OCI-LY7 (cell line): ENCODE measurements at regions not wholly inside any gene's neighbourhood (a gene's known extent, or its start where the extent isn't known, plus 50 kb on each side); places are given as distances from the start of the nearest gene placed in this dataset.

Experiments
- BruUV-seq: library from RNA; stranded (reverse); fragments of 400-500 nt; replicated peaks from 2 replicates; lab custom pipeline; 2021; lab: Mats Ljungman, UMichigan
- CTCF ChIA-PET: fragments of 300-600 bp; sonication (Branson Sonifier 250); formaldehyde crosslinking; loops from one replicate; lab custom pipeline; 2022; ENCODE audit warnings: antibody characterized with exemption; ENCODE audit not compliant: unreplicated experiment; lab: Charles Lee
- POLR2A ChIA-PET: fragments of 300-600 bp; sonication (Branson Sonifier 250); formaldehyde crosslinking; loops from one replicate; lab custom pipeline; 2022; ENCODE audit warnings: antibody characterized with exemption; lab: Charles Lee
- DNase-seq: peaks from one replicate; pipeline ENCODE4 v3.0.0-alpha.2; 2015; ENCODE audit warnings: low spot score
- H2AFZ ChIP-seq: fragments of 200-600 bp; sonication (generic), shearing (Covaris generic); 2 replicates; pipeline ENCODE4 v1.6.1; 2014; ENCODE audit warnings: mild to moderate bottlenecking, antibody characterized with exemption, low read length, moderate library complexity
- H3K27ac ChIP-seq: fragments of 200-600 bp; sonication (generic); 2 replicates; pipeline ENCODE4 v1.5.1; 2014; ENCODE audit warnings: mixed run types, low read depth, mild to moderate bottlenecking, moderate library complexity, low read length, inconsistent platforms; ENCODE audit not compliant: poor library complexity, severe bottlenecking
- H3K36me3 ChIP-seq: fragments of 200-600 bp; sonication (generic); 2 replicates; pipeline ENCODE4 v1.6.1; 2014; ENCODE audit warnings: mild to moderate bottlenecking, antibody characterized with exemption, low read length, moderate library complexity, mixed read lengths; ENCODE audit not compliant: insufficient read depth
- H3K4me1 ChIP-seq: fragments of 200-600 bp; sonication (generic); 2 replicates; pipeline ENCODE4 v1.5.1; 2014; ENCODE audit warnings: mild to moderate bottlenecking, low read length; ENCODE audit not compliant: insufficient read depth, poor library complexity, severe bottlenecking
- H3K4me2 ChIP-seq: fragments of 200-600 bp; sonication (generic); 2 replicates; pipeline ENCODE4 v1.6.1; 2014; ENCODE audit warnings: mild to moderate bottlenecking, low read length
- H3K4me3 ChIP-seq: fragments of 200-600 bp; sonication (generic); 2 replicates; pipeline ENCODE4 v1.5.1; 2014; ENCODE audit warnings: mild to moderate bottlenecking, low read depth, low read length; ENCODE audit not compliant: poor library complexity, severe bottlenecking
- H3K79me2 ChIP-seq: fragments of 200-600 bp; sonication (generic); 2 replicates; pipeline ENCODE4 v1.6.1; 2016; ENCODE audit warnings: low read depth, mild to moderate bottlenecking, low read length, moderate library complexity, mixed read lengths; ENCODE audit not compliant: insufficient read depth
- H3K9me2 ChIP-seq: fragments of 200-600 bp; sonication (generic); 2 replicates; pipeline ENCODE4 v1.6.1; 2016; ENCODE audit warnings: mild to moderate bottlenecking, low read length, mixed read lengths; ENCODE audit not compliant: insufficient read depth
- H3K9me3 ChIP-seq: fragments of 200-600 bp; sonication (generic); 2 replicates; pipeline ENCODE4 v1.6.1; 2014; ENCODE audit warnings: mild to moderate bottlenecking, mixed run types, low read length, mixed read lengths
- H4K20me1 ChIP-seq: fragments of 200-600 bp; sonication (generic); 2 replicates; pipeline ENCODE4 v1.6.1; 2014; ENCODE audit warnings: mild to moderate bottlenecking, antibody characterized with exemption, low read length, moderate library complexity, mixed read lengths; ENCODE audit not compliant: insufficient read depth
- CTCF ChIP-seq: fragments of 200-600 bp; sonication (generic); conservative IDR thresholded peaks from 2 replicates; pipeline ENCODE4 v1.5.1; 2014; ENCODE audit warnings: mild to moderate bottlenecking, antibody characterized with exemption, low read length, moderate library complexity, mixed read lengths
- EZH2phosphoT487 ChIP-seq: fragments of 200-600 bp; sonication (generic); IDR thresholded peaks from 2 replicates; pipeline ENCODE4 v1.6.1; 2018; ENCODE audit warnings: low read depth, borderline replicate concordance, mild to moderate bottlenecking, mixed run types, antibody characterized with exemption, low read length, moderate library complexity, mixed read lengths
- intact Hi-C: fragments of 100-400 bp; cut with micrococcal nuclease; formaldehyde crosslinking; loops from one replicate; pipeline ENCODE4 v1.10.0; 2022; ENCODE audit not compliant: unreplicated experiment

GRCh38 chr1:228841632-228842031, 106.4 kb downstream of the RHOU start:
- intact Hi-C loops = no loop called here
- POLR2A ChIA-PET = interaction anchor here (0.7 kb wide), 1 partner anchor 15 kb away, joined by 4 read pairs; no protein-coding TSS in a partner anchor

GRCh38 chr1:228842094-228842775, 107.0 kb downstream of the RHOU start:
- Histone ChIP-seq H2AFZ (no peak overlapping the region), H3K9me2 (no peaks in the 10 kb centered on the region), H3K4me3 (no peak overlapping the region), H3K79me2 (no peaks in the 10 kb centered on the region), H3K27ac (no peak overlapping the region), H3K4me1 (no peaks in the 10 kb centered on the region), H3K36me3 (no peaks in the 10 kb centered on the region), H3K9me3 (no peaks in the 10 kb centered on the region), H4K20me1 (no peaks in the 10 kb centered on the region), H3K4me2 (no peak overlapping the region)
- intact Hi-C loops = no loop called here
- no peak for TF ChIP-seq CTCF
- no peak for TF ChIP-seq EZH2phosphoT487
- ChIA-PET CTCF (no interaction called here), POLR2A (interaction anchor here (0.7 kb wide), 1 partner anchor 15 kb away, joined by 4 read pairs; no protein-coding TSS in a partner anchor)
- no TSS peak for BruUV-seq
- no peak for DNase-seq

More at GRCh38 chr1:228841632-228842031, 106.4 kb downstream of the RHOU start:
- Histone ChIP-seq H3K4me1 (no peaks in the 10 kb centered on the region), H3K4me3 (no peak overlapping the region), H3K79me2 (no peaks in the 10 kb centered on the region), H3K9me2 (no peaks in the 10 kb centered on the region), H2AFZ (no peak overlapping the region), H3K9me3 (no peaks in the 10 kb centered on the region), H4K20me1 (no peaks in the 10 kb centered on the region), H3K36me3 (no peaks in the 10 kb centered on the region), H3K27ac (no peak overlapping the region), H3K4me2 (no peak overlapping the region)
- CTCF ChIA-PET = no interaction called here
- DNase-seq = no peak
- BruUV-seq = no TSS peak
- no peak for TF ChIP-seq EZH2phosphoT487
- TF ChIP-seq CTCF = no peak

- ChIA-PET CTCF (no interaction called here), POLR2A (no interaction called here)
- DNase-seq = no peak
- Histone ChIP-seq H3K4me2 (no peak overlapping the region), H2AFZ (no peak overlapping the region), H3K4me1 (no peaks in the 10 kb centered on the region), H4K20me1 (no peaks in the 10 kb centered on the region), H3K9me3 (no peaks in the 10 kb centered on the region), H3K79me2 (no peaks in the 10 kb centered on the region), H3K9me2 (no peaks in the 10 kb centered on the region), H3K36me3 (no peaks in the 10 kb centered on the region), H3K4me3 (no peak overlapping the region), H3K27ac (no peak overlapping the region)
- no TSS peak for BruUV-seq
- intact Hi-C loops = no loop called here
- TF ChIP-seq EZH2phosphoT487 = no peak
- TF ChIP-seq CTCF = no peak
Measured at GRCh38 chr1:228845101-228845500, 109.8 kb downstream of the RHOU start.
